ENCODE measurements at regions not wholly inside any gene's neighbourhood (a gene's known extent, or its start where the extent isn't known, plus 50 kb on each side); places are given as distances from the start of the nearest gene placed in this dataset.
"Not testable (repeated sequence)": the region's sequence is repeated elsewhere in the genome, so short reads cannot be mapped to it uniquely, and the experiment has no call there.

- not testable (repeated sequence) for ATAC-seq
These were observed 93.2 kb upstream of the RPH3AL start, which contains the start of gene RFLNB for GRCh38 chr17:445839-446238. RFLNB (minus strand) TSS chr17:445939.

GRCh38 chr17:444879-445454, 92.4 kb upstream of the RPH3AL start:
- no peak for ATAC-seq
- TF ChIP-seq ZFP3 (CRISPR knock-in tag; IDR thresholded peaks at IDR 0.05) (no peak), ZFP30 (CRISPR knock-in tag; IDR thresholded peaks at IDR 0.05) (no peak), GLIS3 (CRISPR knock-in tag; IDR thresholded peaks at IDR 0.05) (no peak), TCF4 (CRISPR knock-in tag; IDR thresholded peaks at IDR 0.05; ENCODE audit: borderline replicate concordance) (no peak), POU6F1 (CRISPR knock-in tag; IDR thresholded peaks at IDR 0.05; ENCODE audit: borderline replicate concordance, low read depth) (no peak), ZNF565 (CRISPR knock-in tag; conservative IDR thresholded peaks at IDR 0.05; ENCODE audit: low read depth) (no peak), BACH2 (CRISPR knock-in tag; IDR thresholded peaks at IDR 0.05; ENCODE audit: borderline replicate concordance) (no peak), RARB (CRISPR knock-in tag; IDR thresholded peaks at IDR 0.05) (no peak), ZNF70 (CRISPR knock-in tag; IDR thresholded peaks at IDR 0.05) (no peak), OSR1 (CRISPR knock-in tag; IDR thresholded peaks at IDR 0.05) (no peak), ARNTL (CRISPR knock-in tag; IDR thresholded peaks at IDR 0.05; ENCODE audit: borderline replicate concordance, low read depth) (no peak), ZNF8 (CRISPR knock-in tag; IDR thresholded peaks at IDR 0.05) (no peak), TSHZ2 (CRISPR knock-in tag; IDR thresholded peaks at IDR 0.05) (no peak), CSDC2 (CRISPR knock-in tag; IDR thresholded peaks at IDR 0.05) (no peak), TOX (CRISPR knock-in tag; IDR thresholded peaks at IDR 0.05; ENCODE audit: borderline replicate concordance) (no peak), SNAI2 (CRISPR knock-in tag; IDR thresholded peaks at IDR 0.05) (no peak), ESRRG (CRISPR knock-in tag; IDR thresholded peaks at IDR 0.05) (no peak), PATZ1 (CRISPR knock-in tag; IDR thresholded peaks at IDR 0.05; ENCODE audit: borderline replicate concordance) (no peak), CSRNP3 (CRISPR knock-in tag; IDR thresholded peaks at IDR 0.05) (no peak)

GRCh38 chr17:443109-443508, 90.5 kb upstream of the RPH3AL start:
- ATAC-seq, result no peak
- TF ChIP-seq ESRRG (CRISPR knock-in tag; IDR thresholded peaks at IDR 0.05), result no peak
- TF ChIP-seq ISL1 (CRISPR knock-in tag; IDR thresholded peaks at IDR 0.05), result no peak
- no peak for TF ChIP-seq ZFP30 (CRISPR knock-in tag; IDR thresholded peaks at IDR 0.05)
- no peak for TF ChIP-seq ZNF565 (CRISPR knock-in tag; conservative IDR thresholded peaks at IDR 0.05; ENCODE audit: low read depth)
- TF ChIP-seq PATZ1 (CRISPR knock-in tag; IDR thresholded peaks at IDR 0.05; ENCODE audit: borderline replicate concordance), result no peak
- no peak for TF ChIP-seq ZNF70 (CRISPR knock-in tag; IDR thresholded peaks at IDR 0.05)
- TF ChIP-seq TOX (CRISPR knock-in tag; IDR thresholded peaks at IDR 0.05; ENCODE audit: borderline replicate concordance), result no peak
- no peak for TF ChIP-seq GLIS3 (CRISPR knock-in tag; IDR thresholded peaks at IDR 0.05)
- no peak for TF ChIP-seq ZC3H10 (CRISPR knock-in tag; IDR thresholded peaks at IDR 0.05)
- no peak for TF ChIP-seq TSHZ2 (CRISPR knock-in tag; IDR thresholded peaks at IDR 0.05)
- no peak for TF ChIP-seq CREB5 (CRISPR knock-in tag; IDR thresholded peaks at IDR 0.05; ENCODE audit: low read depth)
- TF ChIP-seq ZFP3 (CRISPR knock-in tag; IDR thresholded peaks at IDR 0.05), result no peak
- no peak for TF ChIP-seq CSRNP3 (CRISPR knock-in tag; IDR thresholded peaks at IDR 0.05)

Measured in SK-N-SH treated with all-trans-retinoic acid at 6 μM for 48 hours (cell line).